ENCODE measurements at regions not wholly inside any gene's neighbourhood (a gene's known extent, or its start where the extent isn't known, plus 50 kb on each side); places are given as distances from the start of the nearest gene placed in this dataset.
"Not testable (repeated sequence)": the region's sequence is repeated elsewhere in the genome, so short reads cannot be mapped to it uniquely, and the experiment has no call there.

GRCh38 chr1:789606-790005, 103.2 kb upstream of the OR4F16 start:
- TF ChIP-seq CTCF (IDR thresholded peaks at IDR 0.05; ENCODE audit: extremely low read depth in 1 of 2, insufficient read depth in 1 of 2, low read depth in 1 of 2, low read length in 2 of 2); POLR2AphosphoS5 (IDR thresholded peaks at IDR 0.05; ENCODE audit: insufficient read depth, low read depth, low read length); POLR2A (IDR thresholded peaks at IDR 0.05; ENCODE audit: low read depth, low read length); JUN (IDR thresholded peaks at IDR 0.05; ENCODE audit: borderline replicate concordance, insufficient read depth, insufficient read length, low read depth); EZH2 (IDR thresholded peaks at IDR 0.05; ENCODE audit: borderline replicate concordance, low read depth, low read length, severe bottlenecking); MAX (IDR thresholded peaks at IDR 0.05; ENCODE audit: insufficient read depth, insufficient read length); MYC (IDR thresholded peaks at IDR 0.05; ENCODE audit: low read depth, low read length); GATA2 (IDR thresholded peaks at IDR 0.05; ENCODE audit: insufficient read depth, insufficient read length, low read depth, low read length); FOS (IDR thresholded peaks at IDR 0.05; ENCODE audit: borderline replicate concordance, insufficient read depth, low read length): not testable (repeated sequence)
